Activated CD8-positive, alpha-beta T cell treated with anti-CD3 and anti-CD28 coated beads for 36 hours (primary cell): ENCODE measurements at regions not wholly inside any gene's neighbourhood (a gene's known extent, or its start where the extent isn't known, plus 50 kb on each side); places are given as distances from the start of the nearest gene placed in this dataset.

Experiments
- ATAC-seq: fragments of 200-7000 bp; cut with Tn5 transposase; one replicate; pipeline ENCODE4 v1.10.0; 2021; ENCODE audit warnings: mild to moderate bottlenecking, moderate library complexity
- CTCF ChIA-PET: fragments of 350-600 bp; sonication (Branson Sonifier 250); formaldehyde crosslinking; loops from one replicate; lab custom pipeline; 2021; ENCODE audit warnings: antibody characterized with exemption; lab: Charles Lee
- POLR2A ChIA-PET: fragments of 350-600 bp; sonication (Branson Sonifier 250); formaldehyde crosslinking; loops from one replicate; lab custom pipeline; 2021; ENCODE audit warnings: antibody characterized with exemption; lab: Charles Lee
- DNase-seq: peaks from one replicate; pipeline ENCODE4 v3.0.0-alpha.2; 2020
- H3K27ac Mint-ChIP-seq: one replicate; pipeline ENCODE4 v1.8.0; 2021; ENCODE audit warnings: mild to moderate bottlenecking, mixed read lengths
- H3K27me3 Mint-ChIP-seq: one replicate; pipeline ENCODE4 v1.8.0; 2021; ENCODE audit warnings: mixed read lengths
- H3K36me3 Mint-ChIP-seq: one replicate; pipeline ENCODE4 v1.8.0; 2021; ENCODE audit warnings: low read depth, mixed read lengths
- H3K4me1 Mint-ChIP-seq: one replicate; pipeline ENCODE4 v1.8.0; 2021; ENCODE audit warnings: low read depth, mixed read lengths
- H3K4me3 Mint-ChIP-seq: one replicate; pipeline ENCODE4 v1.8.0; 2021; ENCODE audit warnings: mild to moderate bottlenecking, moderate library complexity, mixed read lengths
- H3K9me3 Mint-ChIP-seq: one replicate; pipeline ENCODE4 v1.8.0; 2021; ENCODE audit warnings: mixed read lengths
- CTCF ChIP-seq: fragments of 200-600 bp; IDR thresholded peaks from one replicate; pipeline ENCODE4 v1.8.0; 2022; ENCODE audit warnings: antibody characterized with exemption, mild to moderate bottlenecking
- intact Hi-C: fragments of 100-400 bp; cut with micrococcal nuclease; formaldehyde crosslinking; loops from one replicate; pipeline ENCODE4 v1.10.0; 2022

DNA sequence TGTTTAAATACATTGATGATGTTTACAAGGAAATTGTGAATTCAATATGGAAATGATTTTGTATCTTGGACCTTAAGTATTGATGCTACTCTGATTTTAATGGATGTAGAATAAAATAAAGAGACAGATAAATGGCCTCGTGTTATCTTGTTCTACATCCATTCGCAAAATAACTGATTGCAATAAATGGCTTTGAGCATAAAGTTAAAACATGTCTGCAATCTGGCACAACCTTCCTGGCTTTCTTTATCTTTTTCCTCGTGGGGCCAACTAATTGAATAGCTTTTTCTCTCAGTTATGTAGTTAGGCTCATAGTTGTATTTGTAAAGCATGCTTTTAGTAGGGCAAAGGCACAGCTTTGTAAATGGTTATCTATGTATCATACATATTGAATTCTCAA is 691.4 kb downstream of the CDH8 start:
- ATAC-seq: no peak
- H3K27me3 Mint-ChIP-seq: no peaks in the 10 kb centered on the region
- DNase-seq: no peak
- no peak overlapping the region for H3K27ac Mint-ChIP-seq
- no peaks in the 10 kb centered on the region for H3K36me3 Mint-ChIP-seq
- no peak overlapping the region for H3K4me3 Mint-ChIP-seq
- POLR2A ChIA-PET: no interaction called here
- no peak for TF ChIP-seq CTCF
- no peaks in the 10 kb centered on the region for H3K4me1 Mint-ChIP-seq
- CTCF ChIA-PET: no interaction called here
- peaks cover 7% of the 10 kb centered on the region for H3K9me3 Mint-ChIP-seq
- intact Hi-C loops: no loop called here

DNA sequence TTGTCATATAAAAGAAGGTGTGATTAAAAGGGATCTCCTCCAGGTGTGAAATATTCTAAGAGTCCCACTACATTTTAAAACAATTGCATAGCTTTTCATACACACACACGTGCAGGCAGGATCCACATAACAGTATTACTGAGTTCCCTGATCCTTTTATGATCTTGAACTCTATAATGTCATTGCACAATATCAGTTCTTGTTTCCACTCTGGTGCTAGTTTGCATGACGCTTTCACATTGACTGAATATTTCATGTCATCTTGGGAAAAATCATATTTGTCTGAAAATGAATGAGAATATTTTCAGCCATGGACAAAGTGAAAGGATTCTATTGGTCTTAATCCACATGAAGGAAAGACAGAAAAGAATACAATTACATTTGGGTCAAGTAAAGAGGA is 703.8 kb downstream of the CDH8 start:
- TF ChIP-seq CTCF: no peak
- H3K9me3 Mint-ChIP-seq: peaks cover 7% of the 10 kb centered on the region
- DNase-seq (no peak), ATAC-seq (no peak)
- H3K4me1 Mint-ChIP-seq: no peaks in the 10 kb centered on the region
- ChIA-PET CTCF (no interaction called here), POLR2A (no interaction called here)
- no peak overlapping the region for H3K27ac Mint-ChIP-seq
- H3K36me3 Mint-ChIP-seq: no peaks in the 10 kb centered on the region
- H3K4me3 Mint-ChIP-seq: no peak overlapping the region
- intact Hi-C loops: no loop called here
- H3K27me3 Mint-ChIP-seq: no peaks in the 10 kb centered on the region

DNA sequence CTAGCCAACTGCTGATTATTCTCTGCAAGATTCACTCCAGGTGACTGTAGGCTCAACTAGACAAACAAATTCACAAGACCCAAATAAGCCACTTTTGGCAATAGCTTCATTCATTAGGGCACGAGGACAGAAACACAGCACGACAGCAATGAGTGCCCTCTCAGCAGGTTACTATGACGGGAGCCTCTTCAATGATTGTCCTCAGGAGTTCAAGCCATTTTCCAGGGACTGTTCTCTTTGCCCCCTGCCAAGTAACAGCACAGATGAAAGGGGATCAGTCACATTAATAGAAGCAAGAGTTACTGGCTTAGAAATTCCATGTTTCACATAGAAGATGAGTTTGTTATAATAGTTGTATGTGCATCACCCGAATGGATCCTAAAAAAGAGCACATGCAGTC is 712.2 kb downstream of the CDH8 start:
- CTCF ChIA-PET: no interaction called here

GRCh38 chr16:61323456-61323855 is 712.8 kb downstream of the CDH8 start:
- Mint-ChIP-seq H3K27me3 (no peaks in the 10 kb centered on the region), H3K27ac (no peak overlapping the region), H3K4me1 (no peaks in the 10 kb centered on the region), H3K9me3 (peaks cover 18% of the 10 kb centered on the region), H3K4me3 (no peak overlapping the region), H3K36me3 (no peaks in the 10 kb centered on the region)
- no peak for TF ChIP-seq CTCF
- ChIA-PET POLR2A (no interaction called here), CTCF (no interaction called here)
- ATAC-seq (no peak), DNase-seq (no peak)
- intact Hi-C loops: no loop called here

More for the DNA sequence above, 712.2 kb downstream of the CDH8 start:
- no peaks in the 10 kb centered on the region for H3K4me1 Mint-ChIP-seq
- intact Hi-C loops: no loop called here
- H3K27ac Mint-ChIP-seq: no peak overlapping the region
- POLR2A ChIA-PET: no interaction called here
- ATAC-seq (no peak), DNase-seq (no peak)
- H3K27me3 Mint-ChIP-seq: no peaks in the 10 kb centered on the region
- H3K36me3 Mint-ChIP-seq: no peaks in the 10 kb centered on the region
- TF ChIP-seq CTCF: no peak
- H3K9me3 Mint-ChIP-seq: peaks cover 15% of the 10 kb centered on the region
- no peak overlapping the region for H3K4me3 Mint-ChIP-seq

DNA sequence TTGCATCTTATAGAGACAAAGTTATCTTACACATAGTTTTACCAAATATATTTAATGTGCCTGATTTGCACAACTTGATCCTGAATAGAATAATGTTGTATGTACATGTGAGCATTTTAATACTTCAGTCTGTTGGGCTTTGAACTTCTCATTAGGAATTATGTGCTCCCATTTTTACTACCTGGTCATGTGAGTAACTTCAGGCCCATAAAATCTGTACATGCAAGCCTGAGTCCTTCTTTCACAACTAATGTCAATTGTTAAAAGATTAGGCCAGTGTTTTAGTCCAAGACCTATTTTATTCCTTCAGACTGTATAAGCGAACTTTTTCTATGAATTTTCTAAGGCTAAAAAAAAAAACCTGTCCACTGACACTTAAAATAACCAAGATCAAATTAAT is 715.4 kb downstream of the CDH8 start:
- Mint-ChIP-seq H3K4me1 (no peaks in the 10 kb centered on the region), H3K4me3 (no peak overlapping the region), H3K27me3 (no peaks in the 10 kb centered on the region), H3K36me3 (no peaks in the 10 kb centered on the region), H3K27ac (no peak overlapping the region), H3K9me3 (peaks cover 14% of the 10 kb centered on the region)
- ATAC-seq (no peak), DNase-seq (no peak)
- TF ChIP-seq CTCF: no peak
- intact Hi-C loops: no loop called here
- ChIA-PET POLR2A (no interaction called here), CTCF (no interaction called here)
